IPS-15b (cell line): ENCODE measurements at regions not wholly inside any gene's neighbourhood (a gene's known extent, or its start where the extent isn't known, plus 50 kb on each side); places are given as distances from the start of the nearest gene placed in this dataset.

Experiments
- H3K27me3 ChIP-seq: one replicate; pipeline ENCODE4 v1.6.1; 2013; ENCODE audit warnings: low read length; ENCODE audit not compliant: control insufficient read depth, insufficient read depth
- H3K36me3 ChIP-seq: one replicate; pipeline ENCODE4 v1.6.1; 2013; ENCODE audit warnings: low read length; ENCODE audit not compliant: control insufficient read depth, insufficient read depth
- H3K4me1 ChIP-seq: one replicate; pipeline ENCODE4 v1.6.1; 2013; ENCODE audit warnings: mild to moderate bottlenecking, low read length; ENCODE audit not compliant: control insufficient read depth, insufficient read depth
- H3K4me3 ChIP-seq: one replicate; pipeline ENCODE4 v1.5.1; 2013; ENCODE audit warnings: low read depth, low read length
- H3K9ac ChIP-seq: one replicate; pipeline ENCODE4 v1.6.1; 2013; ENCODE audit warnings: low read depth, mild to moderate bottlenecking, low read length
- H3K9me3 ChIP-seq: one replicate; pipeline ENCODE4 v1.6.1; 2013; ENCODE audit warnings: mild to moderate bottlenecking, low read length; ENCODE audit not compliant: control insufficient read depth, insufficient read depth

- Histone ChIP-seq H3K9ac (no peak overlapping the region), H3K4me1 (no peaks in the 10 kb centered on the region), H3K9me3 (no peaks in the 10 kb centered on the region), H3K4me3 (no peak overlapping the region), H3K36me3 (no peaks in the 10 kb centered on the region), H3K27me3 (no peaks in the 10 kb centered on the region)
Observed at GRCh38 chr4:187849556-187850225, 145.9 kb upstream of the ZFP42 start.

DNA sequence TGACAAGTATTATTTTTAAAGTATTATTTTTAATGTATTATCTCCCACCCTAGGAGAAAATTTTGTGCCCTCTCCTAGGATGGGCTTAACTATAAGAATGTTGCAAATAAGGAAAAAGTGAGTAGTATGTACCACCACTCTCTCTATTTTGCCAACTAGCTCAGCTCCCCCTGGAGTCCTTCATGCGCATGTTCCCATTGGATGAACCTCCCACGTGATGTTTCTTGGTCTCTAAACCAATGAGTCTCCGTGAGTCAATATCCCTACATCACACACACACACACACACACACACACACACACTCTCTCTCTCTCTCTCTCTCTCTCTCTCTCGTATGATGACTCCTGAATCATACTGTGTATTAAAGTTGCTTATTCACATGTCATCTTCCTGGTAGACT lies 129.7 kb upstream of the ZFP42 start:
- Histone ChIP-seq H3K36me3 (no peaks in the 10 kb centered on the region), H3K4me1 (no peaks in the 10 kb centered on the region), H3K27me3 (no peaks in the 10 kb centered on the region), H3K4me3 (no peak overlapping the region), H3K9ac (no peak overlapping the region), H3K9me3 (peaks cover 5% of the 10 kb centered on the region)

DNA sequence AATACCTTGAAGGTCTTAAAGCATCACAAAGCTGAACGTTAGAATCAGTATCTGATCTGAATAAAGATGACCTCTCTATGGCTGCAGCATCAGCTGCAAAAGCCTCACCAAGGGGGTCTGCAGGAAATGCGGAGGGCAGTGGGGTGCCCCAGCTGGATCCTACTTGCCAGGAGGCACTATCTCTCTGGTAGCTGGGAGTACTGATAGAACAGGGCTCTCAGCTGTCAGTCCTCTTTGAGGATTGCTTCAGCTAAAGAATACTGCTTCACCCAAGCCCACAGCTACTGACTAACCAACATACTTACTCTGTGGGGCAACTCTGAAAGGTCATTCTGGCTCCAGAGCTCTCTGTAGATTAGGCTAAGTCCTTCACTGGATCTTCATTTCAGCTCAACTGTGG lies 112.5 kb upstream of the ZFP42 start:
- no peaks in the 10 kb centered on the region for H3K27me3 ChIP-seq
- H3K9ac ChIP-seq = no peak overlapping the region
- no peak overlapping the region for H3K4me3 ChIP-seq
- no peaks in the 10 kb centered on the region for H3K9me3 ChIP-seq
- no peaks in the 10 kb centered on the region for H3K36me3 ChIP-seq
- peaks cover 6% of the 10 kb centered on the region for H3K4me1 ChIP-seq

DNA sequence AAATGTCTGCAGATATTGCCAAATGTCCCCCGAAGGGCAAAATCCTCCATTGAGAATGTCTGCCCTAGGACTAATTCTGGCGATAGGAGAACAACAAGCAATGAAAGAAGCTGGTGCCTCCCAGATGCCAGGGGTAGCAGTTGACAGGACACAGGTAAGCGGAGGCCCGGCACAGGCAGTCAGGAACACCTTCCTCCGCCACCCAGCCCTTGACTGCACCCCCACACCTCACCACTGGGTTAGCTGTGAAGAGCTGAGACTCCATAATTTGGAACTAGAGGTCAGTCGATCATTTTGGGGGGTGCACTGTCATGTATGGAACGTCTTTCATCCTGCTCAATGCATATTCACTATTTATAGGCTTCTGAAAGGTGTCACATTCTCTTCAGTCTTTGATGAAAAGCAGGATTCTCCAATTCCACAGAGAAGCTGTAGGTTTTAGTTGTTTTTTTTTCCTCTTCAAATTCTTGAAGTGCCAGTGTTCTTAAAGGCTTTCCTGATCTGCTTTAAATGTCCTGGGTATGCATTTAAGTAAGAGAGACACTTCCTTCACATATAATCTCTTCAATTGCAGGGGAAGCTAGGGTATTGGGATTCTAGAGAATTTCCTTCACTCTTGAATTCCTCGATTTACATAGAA lies 111.6 kb upstream of the ZFP42 start:
- Histone ChIP-seq H3K9ac (no peak overlapping the region), H3K27me3 (no peaks in the 10 kb centered on the region), H3K9me3 (no peaks in the 10 kb centered on the region), H3K4me3 (no peak overlapping the region), H3K4me1 (peaks cover 6% of the 10 kb centered on the region), H3K36me3 (no peaks in the 10 kb centered on the region)

DNA sequence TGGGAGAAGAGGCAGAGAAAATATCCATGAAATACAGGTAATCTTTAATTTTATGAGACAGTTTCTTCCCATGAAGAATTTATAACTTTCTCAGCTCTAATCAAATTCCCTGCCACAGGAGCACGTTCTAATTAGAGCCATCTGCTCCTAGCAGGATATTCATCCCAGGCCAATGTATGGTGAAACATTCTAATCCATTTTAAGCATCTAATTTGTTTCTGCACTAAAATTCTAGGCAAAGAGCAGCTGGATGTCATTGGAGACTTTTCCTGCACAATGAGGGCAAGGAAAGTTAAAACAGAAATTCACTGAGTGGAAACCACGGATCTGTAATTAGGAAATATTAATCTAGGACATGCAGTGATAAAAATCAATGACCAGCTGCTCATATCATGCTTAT lies 107.7 kb upstream of the ZFP42 start:
- Histone ChIP-seq H3K9ac (no peak overlapping the region), H3K36me3 (no peaks in the 10 kb centered on the region), H3K4me1 (peaks cover 6% of the 10 kb centered on the region), H3K9me3 (no peaks in the 10 kb centered on the region), H3K4me3 (no peak overlapping the region), H3K27me3 (no peaks in the 10 kb centered on the region)

DNA sequence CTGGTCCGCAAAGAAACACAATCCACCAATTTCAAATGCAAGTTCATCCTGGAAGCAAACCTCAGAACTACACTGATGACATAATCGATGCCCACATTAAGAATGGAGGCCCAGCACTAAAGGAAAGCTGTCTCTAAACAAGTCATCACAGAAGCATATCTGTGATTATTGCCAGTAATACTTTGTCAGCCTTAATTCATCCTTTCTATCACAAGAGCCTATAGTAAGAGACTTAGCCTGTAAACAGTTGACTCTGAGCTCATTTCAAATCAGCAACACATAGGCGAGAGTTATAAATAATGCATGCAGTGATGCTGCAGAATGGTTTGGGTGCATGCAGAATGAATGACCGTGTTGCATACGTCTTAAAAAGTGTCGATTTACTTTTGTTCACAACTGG lies 105.9 kb upstream of the ZFP42 start:
- no peaks in the 10 kb centered on the region for H3K36me3 ChIP-seq
- H3K4me1 ChIP-seq = no peaks in the 10 kb centered on the region
- H3K27me3 ChIP-seq = no peaks in the 10 kb centered on the region
- H3K9me3 ChIP-seq = no peaks in the 10 kb centered on the region
- H3K4me3 ChIP-seq = no peak overlapping the region
- no peak overlapping the region for H3K9ac ChIP-seq

DNA sequence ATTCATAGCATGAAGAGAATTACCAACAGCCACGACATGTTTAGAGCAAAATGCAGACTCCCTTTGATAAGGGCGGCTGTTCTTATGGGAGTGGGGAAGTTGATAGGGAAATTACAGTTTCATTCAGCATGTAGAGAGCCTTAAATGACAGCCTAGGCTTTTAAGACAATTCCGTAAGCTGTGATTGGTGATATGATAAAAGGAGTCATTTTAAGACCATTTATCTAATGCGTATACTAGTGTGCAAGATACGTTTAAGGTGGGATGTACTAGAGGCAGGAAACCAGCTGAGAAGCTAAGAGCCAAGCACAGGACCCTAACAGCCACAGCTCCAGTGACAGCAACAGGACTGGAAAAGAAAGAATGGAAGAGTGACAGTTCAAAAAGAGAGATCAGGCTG lies 102.2 kb upstream of the ZFP42 start:
- Histone ChIP-seq H3K4me1 (no peaks in the 10 kb centered on the region), H3K9ac (no peak overlapping the region), H3K36me3 (no peaks in the 10 kb centered on the region), H3K27me3 (no peaks in the 10 kb centered on the region), H3K4me3 (no peak overlapping the region), H3K9me3 (no peaks in the 10 kb centered on the region)

DNA sequence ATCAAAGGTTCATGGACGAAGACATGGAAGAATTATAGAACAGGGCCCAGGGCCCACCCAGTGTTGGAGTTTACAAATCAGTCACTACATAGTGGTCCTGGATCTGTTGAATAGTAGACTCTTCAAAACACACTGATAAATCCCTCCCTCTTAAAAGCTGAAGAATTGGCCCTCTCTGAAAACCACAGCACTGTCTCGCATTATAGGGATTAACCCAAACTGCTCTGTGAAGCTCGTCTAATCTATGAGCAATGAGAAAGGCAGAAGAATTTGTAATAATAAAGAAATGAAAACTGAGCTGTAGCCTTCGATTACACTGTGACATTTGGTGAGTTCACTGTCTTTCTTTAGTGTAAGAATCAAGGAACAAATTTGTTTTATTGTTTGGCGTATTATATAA lies 92.5 kb upstream of the ZFP42 start:
- no peak overlapping the region for H3K4me3 ChIP-seq
- H3K9me3 ChIP-seq = peaks cover 5% of the 10 kb centered on the region
- H3K4me1 ChIP-seq = no peaks in the 10 kb centered on the region
- no peaks in the 10 kb centered on the region for H3K36me3 ChIP-seq
- no peaks in the 10 kb centered on the region for H3K27me3 ChIP-seq
- H3K9ac ChIP-seq = no peak overlapping the region

GRCh38 chr4:187903700-187904099 lies 91.9 kb upstream of the ZFP42 start:
- Histone ChIP-seq H3K9ac (no peak overlapping the region), H3K36me3 (no peaks in the 10 kb centered on the region), H3K4me3 (no peak overlapping the region), H3K27me3 (no peaks in the 10 kb centered on the region), H3K9me3 (peaks cover 5% of the 10 kb centered on the region), H3K4me1 (no peaks in the 10 kb centered on the region)

DNA sequence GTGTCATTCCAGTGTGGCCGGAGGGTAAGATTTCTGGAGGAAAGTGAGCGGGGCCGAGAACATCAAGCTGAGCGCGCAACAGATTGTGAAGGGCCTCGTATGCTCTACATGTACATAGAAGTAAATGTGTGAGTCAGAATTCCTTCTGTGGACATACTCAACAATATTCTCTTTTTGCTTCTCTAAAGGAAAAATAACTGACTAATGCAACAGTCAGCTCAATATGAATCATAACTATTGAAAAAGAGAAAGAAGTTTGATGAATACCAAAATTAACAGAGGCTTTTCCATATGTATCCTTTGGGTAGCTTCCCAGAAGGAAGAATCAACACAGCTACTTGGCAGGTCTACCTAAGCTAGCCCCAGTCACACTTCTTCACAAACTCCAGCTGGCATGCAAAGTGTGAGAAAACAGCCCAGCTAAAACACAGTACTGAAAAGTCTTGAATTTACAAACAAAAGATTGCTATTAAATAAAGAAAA lies 87.5 kb upstream of the ZFP42 start:
- H3K27me3 ChIP-seq = no peaks in the 10 kb centered on the region
- H3K4me3 ChIP-seq = no peak overlapping the region
- no peak overlapping the region for H3K9ac ChIP-seq
- H3K4me1 ChIP-seq = no peaks in the 10 kb centered on the region
- no peaks in the 10 kb centered on the region for H3K9me3 ChIP-seq
- H3K36me3 ChIP-seq = no peaks in the 10 kb centered on the region

DNA sequence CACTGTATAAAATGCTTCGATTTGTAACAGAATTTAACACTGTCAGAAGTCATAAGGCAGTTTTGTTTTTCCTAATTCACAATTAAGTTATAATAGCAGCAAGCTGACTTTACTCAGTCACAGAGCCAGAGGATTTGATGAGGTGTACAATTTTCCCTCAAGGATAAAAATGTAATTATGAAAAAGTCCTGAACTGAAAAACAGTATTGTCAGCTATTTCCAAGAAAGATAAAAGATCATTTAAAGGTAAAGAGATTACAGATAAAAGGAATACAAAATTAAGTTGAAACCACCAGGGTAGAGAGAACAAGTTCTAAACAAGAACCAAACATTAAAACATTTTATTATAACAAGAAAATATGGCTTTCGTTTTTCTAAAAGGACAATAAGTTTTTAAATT lies 86.8 kb upstream of the ZFP42 start:
- Histone ChIP-seq H3K9me3 (no peaks in the 10 kb centered on the region), H3K27me3 (no peaks in the 10 kb centered on the region), H3K4me3 (no peak overlapping the region), H3K4me1 (no peaks in the 10 kb centered on the region), H3K9ac (no peak overlapping the region), H3K36me3 (no peaks in the 10 kb centered on the region)

DNA sequence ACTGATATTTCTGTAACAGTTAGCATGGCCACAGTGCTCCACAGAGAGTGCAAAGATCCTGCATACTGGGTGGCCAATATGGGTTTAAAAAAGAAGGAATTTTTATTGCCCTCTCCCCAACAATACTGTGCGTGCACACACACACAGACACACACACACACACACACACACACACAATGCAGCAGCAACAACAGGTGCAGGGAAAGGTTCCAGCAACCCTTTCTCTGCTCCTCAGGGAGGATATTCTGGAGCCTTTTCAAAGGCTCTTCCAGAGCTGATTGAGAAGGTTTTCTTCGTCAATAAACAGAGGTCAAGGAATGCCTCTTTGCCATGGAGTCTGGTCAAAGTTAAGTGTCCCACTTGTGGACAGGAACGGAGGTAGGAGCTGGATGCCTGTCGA lies 84.8 kb upstream of the ZFP42 start:
- H3K9me3 ChIP-seq = no peaks in the 10 kb centered on the region
- no peak overlapping the region for H3K9ac ChIP-seq
- no peak overlapping the region for H3K4me3 ChIP-seq
- no peaks in the 10 kb centered on the region for H3K4me1 ChIP-seq
- H3K27me3 ChIP-seq = no peaks in the 10 kb centered on the region
- no peaks in the 10 kb centered on the region for H3K36me3 ChIP-seq
